ENCODE measurements at regions not wholly inside any gene's neighbourhood (a gene's known extent, or its start where the extent isn't known, plus 50 kb on each side); places are given as distances from the start of the nearest gene placed in this dataset.

GRCh38 chr6:105821027-105821426, 265.1 kb upstream of the PRDM1 start:
- Histone ChIP-seq H3K27me3 (ENCODE audit: insufficient read depth, insufficient read length) (no peaks in the 10 kb centered on the region), H3K9me3 (ENCODE audit: insufficient read depth, low read length) (no peaks in the 10 kb centered on the region), H3K36me3 (ENCODE audit: insufficient read depth, insufficient read length, low read length) (no peaks in the 10 kb centered on the region), H3K4me3 (ENCODE audit: insufficient read length, low read depth) (no peak overlapping the region), H3K4me1 (ENCODE audit: insufficient read depth, insufficient read length) (no peaks in the 10 kb centered on the region), H3K9ac (ENCODE audit: insufficient read length, low read depth) (no peak overlapping the region)
- TF ChIP-seq ZNF274 (IDR thresholded peaks at IDR 0.05; ENCODE audit: low read depth, low read length), result no peak
- TF ChIP-seq YY1 (IDR thresholded peaks at IDR 0.05; ENCODE audit: insufficient read depth, insufficient read length), result no peak
- no peak for TF ChIP-seq SUZ12 (IDR thresholded peaks at IDR 0.05; ENCODE audit: extremely low read depth, insufficient read depth, insufficient read length)
- DNase-seq (ENCODE audit: low read depth, low spot score), result no peak

- H3K9me3 ChIP-seq (ENCODE audit: insufficient read depth, low read length), result no peaks in the 10 kb centered on the region
- no peak for DNase-seq (ENCODE audit: low read depth, low spot score)
- H3K9ac ChIP-seq (ENCODE audit: insufficient read length, low read depth), result no peak overlapping the region
- no peaks in the 10 kb centered on the region for H3K4me1 ChIP-seq (ENCODE audit: insufficient read depth, insufficient read length)
- H3K27me3 ChIP-seq (ENCODE audit: insufficient read depth, insufficient read length), result no peaks in the 10 kb centered on the region
- no peak overlapping the region for H3K4me3 ChIP-seq (ENCODE audit: insufficient read length, low read depth)
- TF ChIP-seq ZNF274 (IDR thresholded peaks at IDR 0.05; ENCODE audit: low read depth, low read length), result no peak
- H3K36me3 ChIP-seq (ENCODE audit: insufficient read depth, insufficient read length, low read length), result no peaks in the 10 kb centered on the region
These were observed 266.4 kb upstream of the PRDM1 start for GRCh38 chr6:105819745-105820144.

- TF ChIP-seq YY1 (IDR thresholded peaks at IDR 0.05; ENCODE audit: insufficient read depth, insufficient read length) (no peak), SUZ12 (IDR thresholded peaks at IDR 0.05; ENCODE audit: extremely low read depth, insufficient read depth, insufficient read length) (no peak), ZNF274 (IDR thresholded peaks at IDR 0.05; ENCODE audit: low read depth, low read length) (no peak)
- no peak for DNase-seq (ENCODE audit: low read depth, low spot score)
- Histone ChIP-seq H3K27me3 (ENCODE audit: insufficient read depth, insufficient read length) (no peaks in the 10 kb centered on the region), H3K36me3 (ENCODE audit: insufficient read depth, insufficient read length, low read length) (no peaks in the 10 kb centered on the region), H3K4me1 (ENCODE audit: insufficient read depth, insufficient read length) (no peaks in the 10 kb centered on the region), H3K9me3 (ENCODE audit: insufficient read depth, low read length) (no peaks in the 10 kb centered on the region), H3K9ac (ENCODE audit: insufficient read length, low read depth) (no peak overlapping the region), H3K4me3 (ENCODE audit: insufficient read length, low read depth) (no peak overlapping the region)
These were observed 267.6 kb upstream of the PRDM1 start for GRCh38 chr6:105818505-105818904.

GRCh38 chr6:105817961-105818360, 268.2 kb upstream of the PRDM1 start:
- Histone ChIP-seq H3K9ac (ENCODE audit: insufficient read length, low read depth) (no peak overlapping the region), H3K9me3 (ENCODE audit: insufficient read depth, low read length) (no peaks in the 10 kb centered on the region), H3K36me3 (ENCODE audit: insufficient read depth, insufficient read length, low read length) (no peaks in the 10 kb centered on the region), H3K27me3 (ENCODE audit: insufficient read depth, insufficient read length) (no peaks in the 10 kb centered on the region), H3K4me1 (ENCODE audit: insufficient read depth, insufficient read length) (no peaks in the 10 kb centered on the region), H3K4me3 (ENCODE audit: insufficient read length, low read depth) (no peak overlapping the region)
- DNase-seq (ENCODE audit: low read depth, low spot score), result no peak
- no peak for TF ChIP-seq YY1 (IDR thresholded peaks at IDR 0.05; ENCODE audit: insufficient read depth, insufficient read length)
- no peak for TF ChIP-seq SUZ12 (IDR thresholded peaks at IDR 0.05; ENCODE audit: extremely low read depth, insufficient read depth, insufficient read length)
- TF ChIP-seq ZNF274 (IDR thresholded peaks at IDR 0.05; ENCODE audit: low read depth, low read length), result no peak

GRCh38 chr6:105817370-105817769, 268.8 kb upstream of the PRDM1 start:
- no peak for TF ChIP-seq SUZ12 (IDR thresholded peaks at IDR 0.05; ENCODE audit: extremely low read depth, insufficient read depth, insufficient read length)
- TF ChIP-seq YY1 (IDR thresholded peaks at IDR 0.05; ENCODE audit: insufficient read depth, insufficient read length), result no peak
- no peak for TF ChIP-seq ZNF274 (IDR thresholded peaks at IDR 0.05; ENCODE audit: low read depth, low read length)
- H3K27me3 ChIP-seq (ENCODE audit: insufficient read depth, insufficient read length), result no peaks in the 10 kb centered on the region
- no peaks in the 10 kb centered on the region for H3K4me1 ChIP-seq (ENCODE audit: insufficient read depth, insufficient read length)
- DNase-seq (ENCODE audit: low read depth, low spot score), result no peak
- no peaks in the 10 kb centered on the region for H3K36me3 ChIP-seq (ENCODE audit: insufficient read depth, insufficient read length, low read length)
- H3K9me3 ChIP-seq (ENCODE audit: insufficient read depth, low read length), result no peaks in the 10 kb centered on the region
- H3K9ac ChIP-seq (ENCODE audit: insufficient read length, low read depth), result no peak overlapping the region
- no peak overlapping the region for H3K4me3 ChIP-seq (ENCODE audit: insufficient read length, low read depth)

- no peaks in the 10 kb centered on the region for H3K36me3 ChIP-seq (ENCODE audit: insufficient read depth, insufficient read length, low read length)
These were observed 269.3 kb upstream of the PRDM1 start for GRCh38 chr6:105816847-105817246.

GRCh38 chr6:105815661-105816555, 270.2 kb upstream of the PRDM1 start:
- H3K4me1 ChIP-seq (ENCODE audit: insufficient read depth, insufficient read length), result no peaks in the 10 kb centered on the region
- no peaks in the 10 kb centered on the region for H3K9me3 ChIP-seq (ENCODE audit: insufficient read depth, low read length)
- H3K4me3 ChIP-seq (ENCODE audit: insufficient read length, low read depth), result no peak overlapping the region
- H3K36me3 ChIP-seq (ENCODE audit: insufficient read depth, insufficient read length, low read length), result no peaks in the 10 kb centered on the region
- DNase-seq (ENCODE audit: low read depth, low spot score), result no peak
- no peak for TF ChIP-seq SUZ12 (IDR thresholded peaks at IDR 0.05; ENCODE audit: extremely low read depth, insufficient read depth, insufficient read length)
- TF ChIP-seq ZNF274 (IDR thresholded peaks at IDR 0.05; ENCODE audit: low read depth, low read length), result no peak
- TF ChIP-seq YY1 (IDR thresholded peaks at IDR 0.05; ENCODE audit: insufficient read depth, insufficient read length), result no peak
- H3K9ac ChIP-seq (ENCODE audit: insufficient read length, low read depth), result no peak overlapping the region
- H3K27me3 ChIP-seq (ENCODE audit: insufficient read depth, insufficient read length), result no peaks in the 10 kb centered on the region

More at GRCh38 chr6:105816847-105817246, 269.3 kb upstream of the PRDM1 start:
- Histone ChIP-seq H3K9ac (ENCODE audit: insufficient read length, low read depth) (no peak overlapping the region), H3K4me3 (ENCODE audit: insufficient read length, low read depth) (no peak overlapping the region), H3K9me3 (ENCODE audit: insufficient read depth, low read length) (no peaks in the 10 kb centered on the region), H3K4me1 (ENCODE audit: insufficient read depth, insufficient read length) (no peaks in the 10 kb centered on the region), H3K27me3 (ENCODE audit: insufficient read depth, insufficient read length) (no peaks in the 10 kb centered on the region)
- DNase-seq (ENCODE audit: low read depth, low spot score), result no peak
- no peak for TF ChIP-seq YY1 (IDR thresholded peaks at IDR 0.05; ENCODE audit: insufficient read depth, insufficient read length)
- TF ChIP-seq SUZ12 (IDR thresholded peaks at IDR 0.05; ENCODE audit: extremely low read depth, insufficient read depth, insufficient read length), result no peak
- no peak for TF ChIP-seq ZNF274 (IDR thresholded peaks at IDR 0.05; ENCODE audit: low read depth, low read length)
